HCT116 (cell line): ENCODE measurements at regions not wholly inside any gene's neighbourhood (a gene's known extent, or its start where the extent isn't known, plus 50 kb on each side); places are given as distances from the start of the nearest gene placed in this dataset.

Experiments used
- ATAC-seq: fragments of 200-7000 bp; cut with Tn5 transposase; 2 replicates; pipeline ENCODE4 v1.9.1; 2020; ENCODE audit warnings: mild to moderate bottlenecking, moderate library complexity
- BruUV-seq: library from RNA; stranded (reverse); fragments of 400-500 nt; replicated peaks from 2 replicates; lab custom pipeline; 2021; lab: Mats Ljungman, UMichigan
- CTCF ChIA-PET: fragments of 300-600 bp; sonication (Branson Sonifier 250); formaldehyde crosslinking; loops from one replicate; lab custom pipeline; 2021; ENCODE audit warnings: antibody characterized with exemption; lab: Charles Lee
- POLR2A ChIA-PET: fragments of 300-600, 350-600 bp; sonication (Branson Sonifier 250); formaldehyde crosslinking; loops from one replicate; lab custom pipeline; 2021; ENCODE audit warnings: antibody characterized with exemption; lab: Charles Lee
- RAD21 ChIA-PET, 2 experiments: fragments of 300-600 bp; sonication (Branson Sonifier 250); formaldehyde crosslinking; loops; one replicate each; lab custom pipeline; 2023; ENCODE audit warnings: low total read pairs in 2 of 2; ENCODE audit not compliant: uncharacterized antibody in 2 of 2, unreplicated experiment in 2 of 2, low non-redundant PET in 1 of 2; lab: Charles Lee
- DNase-seq: peaks from one replicate; pipeline ENCODE4 v3.0.0-alpha.2; 2010; ENCODE audit warnings: low read depth, low spot score
- H2AFZ ChIP-seq: fragments of 200-600 bp; shearing (Covaris generic), sonication (generic); 2 replicates; pipeline ENCODE4 v1.6.1; 2017; ENCODE audit warnings: low read depth, mixed run types, mixed read lengths, antibody characterized with exemption, low read length; ENCODE audit not compliant: poor library complexity, severe bottlenecking
- H3K27ac ChIP-seq: 2 replicates; pipeline ENCODE4 v1.5.1; 2012; ENCODE audit warnings: low read depth, low read length
- H3K27me3 ChIP-seq: fragments of 200-600 bp; sonication (generic); 2 replicates; pipeline ENCODE4 v1.6.1; 2016; ENCODE audit warnings: mixed run types, low read length, mixed read lengths; ENCODE audit not compliant: insufficient read depth
- H3K36me3 ChIP-seq, 2 experiments: fragments of 200-500 bp in 1 of 2; fragments of 200-600 bp in 1 of 2; sonication (Bioruptor generic) in 1 of 2; sonication (generic) in 1 of 2; 2 replicates each; pipeline versions ENCODE4 v1.5.1 to v1.6.1; 2014 to 2016; ENCODE audit warnings: low read length in 2 of 2, inconsistent platforms in 1 of 2, mixed read lengths in 1 of 2, mixed run types in 1 of 2; ENCODE audit not compliant: insufficient read depth in 2 of 2, control insufficient read depth in 1 of 2
- H3K4me1 ChIP-seq, 2 experiments: fragments of 200-600 bp in 1 of 2; sonication (generic) in 1 of 2; 2 replicates each; pipeline versions ENCODE4 v1.5.1 to v1.6.1; 2012 to 2017; ENCODE audit warnings: low read length in 2 of 2, inconsistent platforms in 1 of 2, mild to moderate bottlenecking in 1 of 2, mixed read lengths in 1 of 2, mixed run types in 1 of 2, moderate library complexity in 1 of 2; ENCODE audit not compliant: insufficient read depth in 2 of 2, control insufficient read depth in 1 of 2
- H3K4me2 ChIP-seq: fragments of 200-600 bp; sonication (generic); 2 replicates; pipeline ENCODE4 v1.6.1; 2017; ENCODE audit warnings: mixed run types, low read length, mixed read lengths
- H3K4me3 ChIP-seq, 2 experiments: fragments of 200-600 bp in 1 of 2; sonication (generic) in 1 of 2; replicated peaks in 1 of 2; 2 replicates each; pipeline ENCODE4 v1.5.1; 2011 to 2016; ENCODE audit warnings: low read length in 2 of 2, control low read depth in 1 of 2, low read depth in 1 of 2, mild to moderate bottlenecking in 1 of 2, mixed read lengths in 1 of 2, mixed run types in 1 of 2
- H3K79me2 ChIP-seq: fragments of 200-600 bp; sonication (generic); 2 replicates; pipeline ENCODE4 v1.6.1; 2017; ENCODE audit warnings: mild to moderate bottlenecking, mixed run types, low read length, moderate library complexity, mixed read lengths; ENCODE audit not compliant: insufficient read depth
- H3K9ac ChIP-seq: fragments of 200-600 bp; sonication (generic); 2 replicates; pipeline ENCODE4 v1.6.1; 2016; ENCODE audit warnings: low read length, mixed read lengths
- H3K9me2 ChIP-seq: fragments of 200-600 bp; sonication (generic), shearing (Covaris generic); 2 replicates; pipeline ENCODE4 v1.6.1; 2017; ENCODE audit warnings: mixed run types, mild to moderate bottlenecking, moderate library complexity; ENCODE audit not compliant: insufficient read depth
- H3K9me3 ChIP-seq, 2 experiments: fragments of 200-500 bp in 1 of 2; fragments of 200-600 bp in 1 of 2; sonication (Bioruptor generic) in 1 of 2; sonication (generic) in 1 of 2; 2 replicates each; pipeline ENCODE4 v1.6.1; 2014 to 2017; ENCODE audit warnings: low read length in 2 of 2, mixed read lengths in 2 of 2, inconsistent platforms in 1 of 2, low read depth in 1 of 2, mild to moderate bottlenecking in 1 of 2, mixed run types in 1 of 2, moderate library complexity in 1 of 2; ENCODE audit not compliant: control insufficient read depth in 1 of 2, insufficient read depth in 1 of 2
- H4K20me1 ChIP-seq: fragments of 200-600 bp; sonication (generic), shearing (Covaris generic); 2 replicates; pipeline ENCODE4 v1.6.1; 2017; ENCODE audit warnings: mixed run types, mild to moderate bottlenecking, moderate library complexity; ENCODE audit not compliant: insufficient read depth
- CBX3 ChIP-seq: IDR thresholded peaks from 2 replicates; pipeline ENCODE4 v1.6.1; 2012; ENCODE audit warnings: low read depth
- ELF1 ChIP-seq: IDR thresholded peaks from 2 replicates; pipeline ENCODE4 v1.6.1; 2012; ENCODE audit warnings: low read depth, borderline replicate concordance
- EZH2 ChIP-seq: fragments of 200-600 bp; sonication (generic); IDR thresholded peaks from 2 replicates; pipeline ENCODE4 v1.6.1; 2017; ENCODE audit warnings: antibody characterized with exemption, mixed run types
- FOSL1 ChIP-seq: IDR thresholded peaks from 2 replicates; pipeline ENCODE4 v1.6.1; 2012; ENCODE audit warnings: low read depth
- JUND ChIP-seq: IDR thresholded peaks from 2 replicates; pipeline ENCODE4 v1.6.1; 2012
- POLR2AphosphoS5 ChIP-seq: IDR thresholded peaks from 2 replicates; pipeline ENCODE4 v1.6.1; 2011; ENCODE audit warnings: mild to moderate bottlenecking, low read depth, low read length, moderate library complexity
- REST ChIP-seq: IDR thresholded peaks from 2 replicates; pipeline ENCODE4 v1.6.1; 2012; ENCODE audit warnings: low read depth
- TCF7L2 ChIP-seq: IDR thresholded peaks from 2 replicates; pipeline ENCODE4 v1.7.0; 2011; ENCODE audit warnings: borderline replicate concordance, inconsistent platforms; ENCODE audit not compliant: insufficient read depth, insufficient read length; ENCODE audit errors: extremely low read depth
- YY1 ChIP-seq: IDR thresholded peaks from 2 replicates; pipeline ENCODE4 v1.6.1; 2011; ENCODE audit warnings: low read length, low read depth, moderate library complexity, mild to moderate bottlenecking; ENCODE audit not compliant: insufficient replicate concordance; ENCODE audit errors: extremely low read depth
- intact Hi-C: fragments of 100-400 bp; cut with micrococcal nuclease; formaldehyde crosslinking; loops from 2 replicates; pipeline ENCODE4 v1.10.0; 2022

GRCh38 chr11:93904716-93905115 is 54.3 kb upstream of the VSTM5 start:
- intact Hi-C loops = no loop called here
- RAD21 ChIA-PET = no interaction called here
- Histone ChIP-seq H3K9me2 (no peaks in the 10 kb centered on the region), H3K36me3 (no peaks in the 10 kb centered on the region), H3K9me3 (no peaks in the 10 kb centered on the region), H3K4me2 (no peak overlapping the region), H3K27me3 (peaks cover 4% of the 10 kb centered on the region; the same call in 1 of the 2 replicates), H3K4me3 (no peak overlapping the region), H3K27ac (no peak overlapping the region), H3K4me1 (peaks cover 0 to 10% of the 10 kb centered on the region in 2 experiments; a peak in 2 of 4 replicates), H4K20me1 (no peaks in the 10 kb centered on the region), H2AFZ (no peak overlapping the region), H3K9ac (no peak overlapping the region), H3K79me2 (no peaks in the 10 kb centered on the region)
- no TSS peak for BruUV-seq
- no peak for TF ChIP-seq CBX3
- TF ChIP-seq EZH2 = no peak
- TF ChIP-seq JUND = no peak
- no peak for TF ChIP-seq TCF7L2
- DNase-seq (no peak), ATAC-seq (no peak)
- CTCF ChIA-PET = interaction anchor here (0.8 to 1.6 kb wide), 3 partner anchors 9 to 279 kb away, joined by 3 to 4 read pairs (median 4); no protein-coding TSS in a partner anchor
- POLR2A ChIA-PET = no interaction called here

- DNase-seq (no peak), ATAC-seq (no peak)
- no peaks in the 10 kb centered on the region for H4K20me1 ChIP-seq
- TF ChIP-seq ELF1 (no peak), YY1 (no peak), POLR2AphosphoS5 (no peak), FOSL1 (no peak), REST (no peak)
- intact Hi-C loops = no loop called here
- H3K9me2 ChIP-seq = no peaks in the 10 kb centered on the region
- H3K27me3 ChIP-seq = peaks cover 4% of the 10 kb centered on the region; the same call in 1 of the 2 replicates
- H3K9ac ChIP-seq = no peak overlapping the region
- H3K36me3 ChIP-seq = no peaks in the 10 kb centered on the region
- no peak overlapping the region for H3K4me2 ChIP-seq
- H3K9me3 ChIP-seq = no peaks in the 10 kb centered on the region
- ChIA-PET POLR2A (no interaction called here), RAD21 (no interaction called here), CTCF (interaction anchor here (0.8 to 1.6 kb wide), 3 partner anchors 10 to 279 kb away, joined by 4 to 10 read pairs (median 4); no protein-coding TSS in a partner anchor)
- no peak overlapping the region for H3K27ac ChIP-seq
- no peak overlapping the region for H3K4me3 ChIP-seq
- BruUV-seq = no TSS peak
- no peaks in the 10 kb centered on the region for H3K79me2 ChIP-seq
- H2AFZ ChIP-seq = no peak overlapping the region
- H3K4me1 ChIP-seq = peaks cover 0 to 10% of the 10 kb centered on the region in 2 experiments; a peak in 2 of 4 replicates
Measured at GRCh38 chr11:93905384-93905783, 55.0 kb upstream of the VSTM5 start.
